Jurkat, Clone E6-1 (cell line): ENCODE measurements at regions not wholly inside any gene's neighbourhood (a gene's known extent, or its start where the extent isn't known, plus 50 kb on each side); places are given as distances from the start of the nearest gene placed in this dataset.
"Not testable (repeated sequence)": the region's sequence is repeated elsewhere in the genome, so short reads cannot be mapped to it uniquely, and the experiment has no call there.

ENCODE experiments used
- DNase-seq: peaks from one replicate; pipeline ENCODE4 v3.0.0-alpha.2; 2011; ENCODE audit warnings: low read depth, low spot score
- H3K4me3 ChIP-seq: 2 replicates; pipeline ENCODE4 v1.5.1; 2011; ENCODE audit warnings: mild to moderate bottlenecking, low read length, control low read depth, moderate library complexity

DNA sequence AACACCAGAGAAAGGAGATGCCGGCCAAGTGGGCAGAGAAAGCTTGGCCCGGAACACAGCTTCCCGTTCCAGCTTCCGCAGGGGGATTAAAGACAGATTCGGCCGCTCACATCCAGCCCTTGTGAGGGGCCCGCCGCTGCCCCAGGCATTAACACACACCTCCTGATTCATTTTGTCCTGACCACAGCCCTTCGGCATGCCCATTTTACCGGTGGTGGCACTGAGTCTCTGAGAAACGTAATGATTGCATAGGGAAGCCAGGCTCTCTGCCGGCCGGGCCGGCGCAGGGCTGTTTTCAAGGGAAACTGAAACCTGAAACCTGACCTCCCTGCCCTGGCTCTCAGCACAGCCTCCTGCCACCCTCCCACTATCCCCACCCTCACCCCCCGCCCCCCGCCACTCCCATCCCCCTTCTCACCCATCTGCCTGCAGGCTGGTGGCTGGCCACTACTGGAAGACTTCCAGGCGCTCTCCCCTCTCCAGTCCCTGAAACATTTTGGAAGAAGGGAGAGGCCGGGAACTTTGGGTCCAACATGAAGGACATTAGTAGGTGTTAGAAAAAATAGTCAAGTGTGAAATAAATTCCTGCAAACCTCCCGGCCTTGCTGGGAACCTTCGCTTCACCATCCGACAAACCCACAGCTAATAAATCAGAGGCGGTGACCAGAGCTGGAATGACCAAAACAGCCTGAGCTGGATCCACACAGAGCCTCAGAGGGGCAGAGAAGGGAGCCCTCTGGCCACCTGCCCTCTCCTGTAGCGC lies 83.5 kb upstream of the CUX1 start:
- no peak for DNase-seq
- no peak overlapping the region for H3K4me3 ChIP-seq

DNA sequence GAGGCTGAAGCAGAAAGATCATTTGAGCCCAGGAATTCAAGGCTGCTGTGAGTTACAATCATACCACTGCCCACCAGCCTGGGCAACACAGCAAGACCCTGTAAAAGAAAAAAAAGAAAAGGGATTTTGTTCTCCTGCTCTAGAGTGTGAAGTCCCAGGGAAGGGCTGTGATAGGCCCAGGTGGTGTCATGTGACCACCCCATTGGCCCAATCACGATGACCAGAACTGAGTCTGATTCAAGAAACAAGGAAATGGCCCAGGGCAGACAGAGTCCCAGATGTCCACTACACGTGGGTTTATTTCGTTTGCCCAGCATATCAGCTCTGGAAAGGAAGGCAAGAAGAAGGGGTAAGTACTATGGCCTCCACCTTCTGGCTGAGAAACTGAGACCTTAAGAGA lies 81.3 kb upstream of the CUX1 start:
- peak overlapping the region; percentile 37 for H3K4me3 ChIP-seq
- DNase-seq: peak; percentile 67

DNA sequence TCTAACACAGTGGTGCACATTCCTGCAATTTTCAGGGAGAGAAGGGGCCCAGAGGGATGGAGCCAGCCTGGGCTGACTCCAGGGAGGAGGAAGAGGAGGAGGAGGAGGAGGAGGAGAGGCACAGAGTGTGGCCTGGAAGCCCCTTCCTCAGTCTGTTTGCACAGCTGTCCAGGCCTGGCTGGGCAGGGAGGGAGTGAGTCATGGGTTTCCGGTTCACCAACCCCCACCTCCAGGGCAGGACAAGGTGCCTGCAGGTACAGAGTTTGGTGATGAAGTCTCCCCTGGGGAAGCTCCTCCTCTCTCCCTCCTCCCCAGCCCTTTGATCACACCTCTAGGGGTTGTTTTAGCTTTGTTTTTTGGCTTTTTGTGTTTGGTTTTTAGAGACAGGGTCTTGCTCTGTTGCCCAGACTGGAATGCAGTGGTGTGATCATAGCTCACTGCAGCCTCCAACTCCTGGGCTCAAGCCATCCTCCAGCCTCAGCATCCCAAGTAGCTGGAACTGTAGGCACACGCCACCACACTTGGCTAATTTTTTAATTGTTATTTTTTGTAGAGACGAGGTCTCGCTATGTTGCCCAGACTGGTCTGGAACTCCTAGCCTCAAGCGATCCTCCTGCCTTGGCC lies 77.5 kb upstream of the CUX1 start:
- no peak overlapping the region for H3K4me3 ChIP-seq
- no peak for DNase-seq

DNA sequence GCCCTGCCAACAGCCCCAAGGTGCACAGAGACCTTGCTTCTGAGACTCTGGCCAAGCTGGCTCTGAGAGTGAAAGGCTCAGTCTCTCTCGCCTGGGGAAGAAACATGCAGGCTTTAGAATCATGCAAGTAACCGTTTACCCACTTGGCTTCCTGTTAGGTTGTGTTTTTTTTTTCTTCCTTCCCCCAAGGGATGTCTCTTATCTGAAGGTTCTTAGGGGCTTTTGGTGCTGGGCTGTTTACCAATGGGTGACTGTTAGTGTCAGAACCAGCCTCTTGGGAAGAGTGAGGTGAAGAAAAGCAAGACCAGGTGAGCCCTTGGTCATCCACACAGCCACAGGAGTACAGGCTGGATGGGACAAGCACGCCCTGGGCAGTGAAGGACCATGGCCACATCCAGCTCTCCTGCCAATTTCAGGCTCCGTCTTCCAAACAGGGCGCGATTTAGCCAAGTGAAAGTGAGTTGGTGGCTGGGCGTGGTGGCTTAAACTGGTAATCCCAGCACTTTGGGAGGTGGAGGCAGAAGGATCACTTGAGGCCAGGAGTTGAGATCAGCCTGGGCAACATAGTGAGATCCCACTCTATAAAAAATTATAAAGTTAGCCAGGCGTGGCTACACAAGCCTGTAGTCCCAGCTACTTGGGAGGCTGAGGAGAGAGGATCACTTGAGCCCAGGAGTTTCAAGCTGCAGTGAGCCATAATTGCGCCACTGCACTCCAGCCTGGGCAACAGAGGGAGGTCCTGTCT lies 76.3 kb upstream of the CUX1 start:
- peak overlapping the region; percentile 55 for H3K4me3 ChIP-seq
- DNase-seq: peak; percentile 95

DNA sequence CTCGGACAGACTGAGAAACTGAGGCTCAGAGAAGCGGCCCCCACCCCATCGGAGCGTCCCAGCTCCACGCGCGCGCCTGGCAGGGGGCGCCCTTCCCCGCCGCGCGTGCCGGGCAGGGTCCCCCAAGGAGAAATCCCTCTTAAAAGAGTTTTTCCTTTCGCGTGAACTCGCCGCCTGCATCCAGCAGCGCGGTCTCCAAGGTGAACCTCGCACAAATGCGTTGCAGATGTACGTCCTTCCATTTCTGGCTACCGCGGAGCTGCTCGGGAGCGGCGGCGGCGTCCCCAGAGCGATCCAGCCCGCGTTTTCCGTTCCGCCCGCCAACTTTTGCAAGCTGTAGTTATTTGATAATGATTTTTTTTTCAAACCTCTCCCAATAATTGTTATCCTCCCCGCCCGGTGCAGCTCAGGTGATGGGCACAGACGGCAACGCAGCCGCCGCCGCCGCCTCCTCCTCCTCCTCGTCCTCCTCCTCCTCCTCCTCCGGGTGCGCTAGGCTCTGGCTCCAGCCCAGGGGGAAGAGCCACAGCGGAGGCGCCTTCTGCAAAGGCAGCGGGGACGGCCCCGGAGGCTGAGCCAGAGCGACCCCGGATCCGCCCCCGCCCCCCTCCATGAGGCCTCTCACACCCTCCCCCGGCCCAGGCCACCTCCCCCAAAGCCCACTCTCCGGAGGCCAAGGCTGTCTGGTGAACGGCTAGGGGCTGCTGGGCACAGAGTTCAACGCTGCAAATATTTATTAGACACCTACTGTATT lies 74.0 kb upstream of the CUX1 start:
- peak; percentile 74 for DNase-seq
- peak overlapping the region; percentile 59 for H3K4me3 ChIP-seq

GRCh38 chr7:101743995-101744360 lies 73.4 kb upstream of the CUX1 start:
- H3K4me3 ChIP-seq: peak overlapping the region; percentile 59
- no peak for DNase-seq

GRCh38 chr7:101744588-101744987 lies 72.8 kb upstream of the CUX1 start:
- DNase-seq: no peak
- no peak overlapping the region for H3K4me3 ChIP-seq

GRCh38 chr7:101746314-101746713 lies 71.1 kb upstream of the CUX1 start:
- DNase-seq: no peak

DNA sequence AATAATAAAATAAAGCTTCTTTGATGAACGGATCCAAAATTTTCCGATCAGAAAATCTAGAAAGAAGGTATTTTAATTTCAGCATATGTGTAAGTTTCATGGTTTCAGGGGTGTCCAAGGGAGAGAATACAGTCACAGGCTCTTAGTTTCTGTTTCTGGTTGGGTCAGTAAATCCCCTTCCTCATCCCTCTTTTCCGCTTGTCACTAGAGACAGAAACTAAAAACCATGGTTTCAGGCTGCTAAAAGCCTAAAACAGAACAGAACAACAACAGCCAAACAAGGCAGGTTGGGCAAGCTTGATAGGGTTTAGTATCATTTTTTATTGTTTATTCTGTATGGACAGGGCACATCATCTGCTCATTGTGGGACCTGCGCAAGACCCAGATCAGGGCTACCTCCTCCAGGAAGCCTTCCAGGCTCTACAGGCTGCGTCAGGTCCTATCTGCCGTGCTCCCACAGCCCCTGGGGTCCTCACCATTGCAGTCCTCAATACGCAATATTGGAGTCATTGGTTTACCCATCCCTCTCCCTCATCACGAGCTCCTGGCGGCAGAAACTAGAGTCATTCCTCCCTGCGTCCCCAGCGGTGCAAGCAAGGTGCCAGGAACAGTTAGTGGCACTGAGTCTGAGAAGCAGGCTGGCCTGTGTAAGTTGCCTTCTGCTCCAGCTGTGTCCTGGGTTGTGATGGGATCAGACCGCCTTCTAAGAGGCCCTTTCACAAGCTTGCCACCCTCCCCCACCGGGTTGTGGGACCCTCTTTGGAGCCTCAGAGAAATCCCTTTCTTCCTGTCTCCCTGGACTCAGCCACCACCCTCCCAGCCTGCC lies 70.2 kb upstream of the CUX1 start:
- no peak overlapping the region for H3K4me3 ChIP-seq
- no peak for DNase-seq

More at GRCh38 chr7:101746314-101746713, 71.1 kb upstream of the CUX1 start:
- no peak overlapping the region for H3K4me3 ChIP-seq

- DNase-seq: no peak
- H3K4me3 ChIP-seq: no peak overlapping the region
These were observed 69.5 kb upstream of the CUX1 start for GRCh38 chr7:101747879-101748345.

DNA sequence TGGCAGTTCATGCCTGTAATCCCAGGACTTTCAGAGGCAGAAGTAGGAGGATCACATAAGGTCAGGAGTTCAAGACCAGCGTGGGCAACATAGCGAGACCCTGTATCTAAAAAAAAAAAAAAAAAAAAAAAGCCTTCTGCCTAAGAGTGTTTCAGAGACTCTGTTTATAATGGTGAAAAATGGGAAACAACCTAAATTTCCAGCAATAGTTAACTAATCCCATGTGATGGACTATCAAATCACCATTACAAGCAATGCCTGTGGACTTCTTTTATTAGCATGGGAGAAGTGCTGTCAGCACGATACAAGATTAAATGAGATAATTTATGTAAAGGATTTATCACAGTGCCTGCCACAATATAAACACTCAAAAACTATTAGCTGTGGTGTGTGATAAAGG lies 67.5 kb upstream of the CUX1 start:
- no peak for DNase-seq
- no peak overlapping the region for H3K4me3 ChIP-seq

- DNase-seq: no peak
- no peak overlapping the region for H3K4me3 ChIP-seq
These were observed 64.1 kb upstream of the CUX1 start for GRCh38 chr7:101753316-101753715.

GRCh38 chr7:101754424-101755159 lies 62.8 kb upstream of the CUX1 start:
- DNase-seq: no peak
- H3K4me3 ChIP-seq: no peak overlapping the region

- no peak for DNase-seq
- H3K4me3 ChIP-seq: no peak overlapping the region
These were observed 59.5 kb upstream of the CUX1 start for GRCh38 chr7:101757879-101758278.

DNA sequence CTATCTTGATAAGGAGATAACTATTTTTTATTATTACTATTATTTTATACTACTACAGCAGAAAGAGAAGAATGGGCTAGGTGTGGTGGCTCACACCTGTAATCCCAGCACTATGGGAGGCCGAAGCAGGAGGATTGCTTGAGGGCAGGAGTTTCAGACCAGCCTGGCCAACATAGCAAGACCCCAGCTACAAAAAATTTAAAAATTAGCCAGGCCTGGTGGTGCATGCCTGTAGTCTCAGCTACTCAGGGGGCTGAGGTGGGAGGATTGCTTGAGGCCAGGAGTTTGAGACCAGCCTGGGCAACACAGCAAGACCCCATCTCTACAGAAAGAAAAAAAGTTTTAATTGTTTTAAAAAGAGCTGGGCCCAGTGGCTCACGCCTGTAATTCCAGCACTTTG lies 58.9 kb upstream of the CUX1 start:
- DNase-seq, H3K4me3 ChIP-seq: not testable (repeated sequence)

- H3K4me3 ChIP-seq: no peak overlapping the region
- DNase-seq: no peak
These were observed 53.2 kb upstream of the CUX1 start for GRCh38 chr7:101764221-101764620.

- no peak overlapping the region for H3K4me3 ChIP-seq
- DNase-seq: no peak
These were observed 49.9 kb upstream of the CUX1 start for GRCh38 chr7:101767544-101767943.
